ENCODE measurements at regions not wholly inside any gene's neighbourhood (a gene's known extent, or its start where the extent isn't known, plus 50 kb on each side); places are given as distances from the start of the nearest gene placed in this dataset.
"Not testable (repeated sequence)": the region's sequence is repeated elsewhere in the genome, so short reads cannot be mapped to it uniquely, and the experiment has no call there.

- DNase-seq, result no peak
Observed at GRCh38 chr5:67617051-67617450, 420.5 kb upstream of the CD180 start.

- no peak for DNase-seq
Observed at GRCh38 chr5:67612961-67613360, 416.4 kb upstream of the CD180 start.

GRCh38 chr5:67610186-67610912 lies 413.8 kb upstream of the CD180 start:
- DNase-seq, result no peak

DNA sequence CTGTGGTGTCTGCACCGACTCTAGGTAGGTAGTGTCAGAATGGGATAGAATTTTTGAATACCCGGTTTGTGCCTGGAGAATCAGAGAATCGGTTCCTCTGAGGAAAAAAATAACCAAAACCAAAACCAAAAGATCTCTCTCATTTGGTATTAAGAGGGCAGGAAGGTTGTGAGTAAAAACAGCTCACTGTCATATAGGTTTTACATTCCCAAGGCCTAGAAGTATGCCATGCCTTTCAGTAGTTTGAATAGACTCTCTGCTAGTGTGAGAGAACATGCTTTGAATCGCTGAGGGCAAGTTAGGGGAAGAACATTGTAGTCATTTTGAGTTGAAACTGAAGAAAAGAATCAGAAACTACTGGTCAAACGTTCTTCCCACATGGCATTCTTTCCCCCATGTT lies 411.4 kb upstream of the CD180 start:
- no peak for DNase-seq

GRCh38 chr5:67606586-67606947 lies 410.0 kb upstream of the CD180 start:
- no peak for DNase-seq

DNA sequence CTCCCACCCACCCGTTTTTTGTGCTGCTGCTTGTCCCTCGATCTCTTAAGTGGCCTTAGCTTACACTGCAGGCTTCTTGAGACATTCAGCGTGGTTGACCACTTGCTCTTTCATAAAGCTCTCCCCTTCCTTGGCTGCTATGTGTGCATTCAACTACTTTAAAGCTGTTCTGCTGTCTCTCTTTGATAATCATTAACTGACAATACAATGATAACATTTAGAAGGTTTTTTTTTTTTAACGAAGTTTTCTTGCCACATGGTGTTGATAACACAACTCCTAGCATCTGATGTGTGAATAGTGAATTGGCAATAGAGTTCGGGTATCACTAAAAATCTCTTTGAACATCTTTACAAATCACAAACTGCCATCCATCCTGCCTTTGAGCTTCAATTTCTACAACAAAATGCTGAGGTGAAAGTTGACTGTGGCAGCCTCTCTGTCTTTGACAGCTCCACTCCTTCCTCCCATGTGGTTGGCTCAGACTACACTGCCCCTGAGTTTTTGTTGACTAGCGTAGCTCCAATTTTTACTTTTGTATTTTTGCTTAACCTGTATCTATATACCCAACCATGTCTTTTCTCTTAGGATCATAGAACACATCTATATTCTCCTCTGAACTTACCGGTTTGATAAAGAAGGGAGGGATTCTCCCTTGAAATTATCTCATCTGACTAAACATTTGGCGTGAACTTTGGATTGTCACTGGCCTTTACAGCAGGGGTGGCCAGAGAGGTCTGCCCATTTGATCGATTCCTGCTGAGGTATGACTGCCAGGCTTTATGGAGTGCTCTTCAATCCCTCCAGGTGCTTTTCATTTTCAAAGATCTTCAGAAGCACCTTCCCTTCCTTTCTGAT lies 409.4 kb upstream of the CD180 start:
- DNase-seq, result no peak

- DNase-seq, result no peak
Observed at GRCh38 chr5:67591491-67591890, 394.9 kb upstream of the CD180 start.

GRCh38 chr5:67588389-67588788 lies 391.8 kb upstream of the CD180 start:
- no peak for DNase-seq

DNA sequence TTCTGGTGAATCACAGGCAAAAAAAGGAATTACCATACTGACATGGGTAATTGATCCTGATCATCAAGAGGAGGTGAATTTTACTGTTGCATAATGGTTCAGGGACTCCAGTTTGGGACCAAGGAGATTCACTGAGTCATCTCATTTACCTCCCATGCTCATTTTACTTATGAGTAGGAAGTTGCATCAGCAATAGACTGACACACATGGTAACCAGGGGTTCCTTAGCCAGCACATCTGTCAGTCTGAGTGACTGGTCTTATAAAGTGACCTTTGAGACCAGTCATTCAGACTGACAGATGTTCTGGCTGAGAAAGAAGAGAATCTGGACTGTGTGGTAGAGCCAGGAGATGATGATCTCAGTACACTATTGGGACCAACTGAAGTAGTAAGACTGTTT lies 384.6 kb upstream of the CD180 start:
- no peak for DNase-seq

DNA sequence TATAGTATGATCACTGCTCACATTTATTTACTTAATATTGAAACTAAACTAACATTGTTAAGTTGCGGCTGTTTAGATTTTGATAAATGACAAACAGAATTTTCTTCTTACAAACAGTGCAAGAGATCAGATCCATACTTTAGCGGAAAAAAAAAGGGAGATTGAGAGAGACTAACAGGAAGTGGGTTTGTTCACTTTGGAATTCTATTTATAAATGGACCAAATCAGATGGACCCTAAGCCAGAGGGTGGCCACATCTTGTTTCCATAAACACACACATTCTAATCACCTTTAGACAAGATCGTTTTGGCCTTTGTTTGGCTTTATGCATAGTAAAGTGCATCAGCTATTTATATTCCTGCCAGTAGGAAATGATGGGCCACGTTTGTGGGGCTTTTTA lies 381.4 kb upstream of the CD180 start:
- DNase-seq, result no peak

GRCh38 chr5:67577424-67577823 lies 380.8 kb upstream of the CD180 start:
- no peak for DNase-seq

DNA sequence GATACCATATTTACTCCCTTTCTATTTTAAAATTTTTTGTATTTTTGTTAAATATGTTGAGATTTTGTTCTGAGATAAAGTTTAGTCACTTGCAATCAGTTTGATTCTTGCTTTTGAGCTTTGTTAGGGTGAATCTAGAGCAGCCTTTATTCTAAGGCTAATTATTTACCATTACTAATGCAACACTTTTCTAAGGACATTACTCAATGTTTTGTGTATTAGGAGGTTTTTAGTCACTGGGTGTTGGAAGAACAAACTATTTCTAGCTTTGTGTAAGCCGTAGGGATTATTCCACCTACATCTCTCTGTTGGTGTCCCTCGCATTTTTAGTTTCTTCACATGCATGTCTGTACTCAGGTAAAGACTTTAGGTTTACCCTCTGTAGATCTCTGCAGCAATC lies 379.5 kb upstream of the CD180 start:
- DNase-seq, result no peak

DNA sequence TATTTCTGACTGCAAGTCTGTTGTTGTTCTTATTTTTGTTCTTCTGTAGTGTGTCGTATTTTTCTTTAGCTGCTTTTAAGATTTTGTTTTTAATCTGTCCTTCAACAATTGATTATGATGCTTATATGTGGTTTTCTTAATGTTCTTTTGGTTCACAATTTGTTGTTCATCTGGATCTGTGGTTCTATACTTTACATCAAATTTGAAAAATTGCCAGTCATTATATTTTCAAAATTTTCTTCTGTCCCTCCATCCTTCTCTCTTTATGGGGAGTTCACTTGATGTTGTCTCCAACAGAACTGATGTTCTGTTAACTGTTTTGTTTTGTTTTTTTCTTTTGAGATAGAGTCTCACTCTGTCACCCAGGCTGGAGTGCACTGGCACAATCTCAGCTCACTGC lies 378.5 kb upstream of the CD180 start:
- no peak for DNase-seq

DNA sequence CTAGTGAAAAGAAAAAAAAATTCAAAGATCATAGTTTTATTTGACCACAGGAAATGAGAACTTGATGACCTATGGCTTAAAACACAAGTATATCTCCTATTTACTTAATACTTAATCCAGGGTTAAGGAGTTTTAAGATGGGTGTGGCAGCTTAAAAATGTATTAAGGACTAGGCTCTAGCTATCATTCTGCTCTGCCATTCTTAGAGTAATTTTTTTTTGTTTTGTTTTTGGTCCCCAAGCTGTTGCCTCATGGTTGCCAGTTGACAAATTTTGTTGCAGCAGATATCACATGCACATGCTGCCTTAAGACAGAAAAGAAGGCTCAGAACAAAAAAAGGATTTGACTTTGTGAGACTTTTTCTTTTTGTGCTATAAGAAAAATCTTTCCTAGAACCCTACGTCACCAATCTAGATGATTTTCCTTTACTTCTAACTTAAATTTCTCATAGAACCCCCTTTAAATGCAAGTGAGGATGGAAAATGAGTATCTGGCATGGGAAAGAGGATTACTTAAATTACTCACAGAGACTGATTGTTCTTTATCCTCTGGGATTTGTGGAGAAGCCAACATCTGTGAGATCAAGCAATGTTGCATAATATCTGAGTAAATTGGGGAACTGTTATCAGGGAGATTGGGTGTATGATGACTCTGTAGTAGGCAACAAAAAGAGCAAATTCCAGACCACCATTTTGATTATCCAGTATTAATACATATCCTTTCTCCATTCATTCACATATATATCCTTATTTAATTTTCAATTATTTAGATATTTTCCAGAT lies 364.7 kb upstream of the CD180 start:
- no peak for DNase-seq

GRCh38 chr5:67552773-67553172 lies 356.2 kb upstream of the CD180 start:
- DNase-seq, result no peak

GRCh38 chr5:67549947-67550346 lies 353.3 kb upstream of the CD180 start:
- DNase-seq, result no peak

DNA sequence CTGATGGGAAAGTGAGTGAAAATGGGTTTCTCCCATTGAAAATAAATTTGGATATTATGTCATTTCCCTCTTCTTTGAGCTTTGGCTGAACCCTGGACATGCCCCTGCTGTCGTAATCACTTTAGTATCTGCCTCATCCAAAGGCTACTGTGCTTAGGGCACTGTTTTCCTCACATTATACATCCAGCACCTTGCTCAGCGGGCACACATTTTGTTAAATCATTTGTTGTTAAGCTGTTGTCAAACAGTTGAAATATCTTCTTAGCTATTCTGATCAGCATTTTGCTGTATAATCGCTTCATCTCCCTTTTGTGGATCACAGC lies 352.7 kb upstream of the CD180 start:
- DNase-seq, result no peak

- DNase-seq, result no peak
Observed at GRCh38 chr5:67548520-67549295, 352.1 kb upstream of the CD180 start.

DNA sequence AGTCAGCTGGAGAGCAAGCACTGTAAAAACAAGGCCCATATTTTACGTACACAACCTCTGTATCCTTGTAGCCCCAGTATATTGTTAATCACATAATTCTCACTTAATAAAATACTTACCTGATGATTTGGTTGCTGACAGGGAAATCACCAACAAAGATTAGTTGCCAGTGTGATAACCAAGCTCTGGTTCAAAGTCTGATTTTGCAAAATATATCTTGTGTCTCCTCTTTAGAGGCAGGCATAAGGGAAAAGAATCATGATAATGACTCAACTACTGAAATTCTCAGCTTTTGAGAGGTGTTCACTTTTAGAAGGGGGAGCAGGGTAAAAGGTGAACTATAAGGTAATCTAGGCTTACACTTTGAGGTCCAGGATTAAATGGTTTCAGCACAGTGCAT lies 351.1 kb upstream of the CD180 start:
- DNase-seq, result no peak

- not testable (repeated sequence) for DNase-seq
Observed at GRCh38 chr5:67544942-67545341, 348.3 kb upstream of the CD180 start.

GRCh38 chr5:67543720-67544270 lies 347.2 kb upstream of the CD180 start:
- DNase-seq, result no peak

DNA sequence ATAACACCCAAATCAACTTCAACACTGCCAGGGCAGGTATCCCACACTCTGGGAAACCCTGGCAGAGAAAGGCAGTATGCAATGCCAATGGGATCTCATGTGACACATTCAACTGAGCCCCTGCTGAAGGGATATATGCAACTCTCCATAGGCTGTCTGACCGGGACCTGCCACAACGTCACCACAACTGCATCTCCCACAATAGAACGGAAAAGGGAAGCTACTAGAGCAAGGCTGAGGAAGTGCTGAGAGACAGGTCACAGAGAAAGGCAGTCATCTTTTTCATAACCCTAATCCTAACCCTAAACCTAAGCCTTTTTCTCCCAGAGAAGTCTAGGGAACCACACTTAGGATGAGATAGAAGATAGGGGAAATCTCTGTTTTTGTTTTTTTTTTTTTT lies 345.9 kb upstream of the CD180 start:
- no peak for DNase-seq

DNA sequence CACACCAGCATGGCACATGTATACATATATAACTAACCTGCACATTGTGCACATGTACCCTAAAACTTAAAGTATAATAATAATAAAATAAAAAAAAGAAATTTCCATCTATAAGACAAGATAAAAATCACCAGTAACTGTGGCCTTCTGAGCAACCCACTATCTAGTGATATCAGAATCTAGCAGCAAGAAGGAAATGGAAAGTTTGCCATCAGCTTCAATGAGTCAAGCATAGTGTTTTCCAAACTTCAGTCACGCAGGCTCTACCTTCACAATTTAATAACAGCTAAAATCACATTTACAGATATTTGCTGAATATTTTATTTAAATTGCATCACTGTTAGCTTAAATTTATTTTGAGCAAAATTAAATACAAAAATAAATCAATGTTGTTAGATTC lies 345.3 kb upstream of the CD180 start:
- DNase-seq, result no peak
